Tibial nerve (tissue), 4 donors: ENCODE measurements at regions not wholly inside any gene's neighbourhood (a gene's known extent, or its start where the extent isn't known, plus 50 kb on each side); places are given as distances from the start of the nearest gene placed in this dataset.

Source experiments
- EP300 ChIP-seq, 2 donors: sonication (generic); formaldehyde crosslinking; IDR thresholded peaks; one replicate each; pipeline ENCODE4 v1.6.1; 2017; ENCODE audit warnings: antibody characterized with exemption in 2 of 2, mild to moderate bottlenecking in 1 of 2
- TF ChIP-seq, protein P1 (sequence below), 5 experiments: fragments of 200-600 bp in 3 of 5; fragments of 450-650 bp in 2 of 5; sonication (generic) in 3 of 5; IDR thresholded peaks; one replicate each; pipeline ENCODE4 v1.5.1; 2016 to 2019; ENCODE audit warnings: antibody characterized with exemption in 5 of 5, mild to moderate bottlenecking in 3 of 5, moderate library complexity in 2 of 5

DNA sequence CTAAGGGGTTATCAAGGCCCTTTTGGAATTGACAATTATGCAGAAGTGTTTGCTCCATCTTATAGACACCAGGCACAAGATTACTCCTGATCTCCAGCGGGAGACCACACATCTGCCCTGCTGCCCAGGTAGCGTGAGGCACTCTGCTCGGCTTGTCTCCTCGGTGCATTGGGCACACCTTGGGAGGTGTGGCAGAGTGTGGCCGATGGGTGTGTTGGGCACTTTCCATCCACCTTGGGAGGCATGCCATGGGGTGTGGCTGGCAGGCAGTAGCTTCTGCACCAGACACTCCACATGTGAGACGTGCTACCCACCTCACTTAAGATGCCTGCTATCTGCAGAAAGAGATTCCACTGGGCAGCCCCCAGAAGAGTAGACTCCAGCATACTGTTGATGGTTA lies 54.1 kb downstream of the GADD45G start:
- TF ChIP-seq EP300 (IDR thresholded peaks at IDR 0.05) = no peak
- TF ChIP-seq, protein P1, sequence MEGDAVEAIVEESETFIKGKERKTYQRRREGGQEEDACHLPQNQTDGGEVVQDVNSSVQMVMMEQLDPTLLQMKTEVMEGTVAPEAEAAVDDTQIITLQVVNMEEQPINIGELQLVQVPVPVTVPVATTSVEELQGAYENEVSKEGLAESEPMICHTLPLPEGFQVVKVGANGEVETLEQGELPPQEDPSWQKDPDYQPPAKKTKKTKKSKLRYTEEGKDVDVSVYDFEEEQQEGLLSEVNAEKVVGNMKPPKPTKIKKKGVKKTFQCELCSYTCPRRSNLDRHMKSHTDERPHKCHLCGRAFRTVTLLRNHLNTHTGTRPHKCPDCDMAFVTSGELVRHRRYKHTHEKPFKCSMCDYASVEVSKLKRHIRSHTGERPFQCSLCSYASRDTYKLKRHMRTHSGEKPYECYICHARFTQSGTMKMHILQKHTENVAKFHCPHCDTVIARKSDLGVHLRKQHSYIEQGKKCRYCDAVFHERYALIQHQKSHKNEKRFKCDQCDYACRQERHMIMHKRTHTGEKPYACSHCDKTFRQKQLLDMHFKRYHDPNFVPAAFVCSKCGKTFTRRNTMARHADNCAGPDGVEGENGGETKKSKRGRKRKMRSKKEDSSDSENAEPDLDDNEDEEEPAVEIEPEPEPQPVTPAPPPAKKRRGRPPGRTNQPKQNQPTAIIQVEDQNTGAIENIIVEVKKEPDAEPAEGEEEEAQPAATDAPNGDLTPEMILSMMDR (IDR thresholded peaks at IDR 0.05) = no peak
